ENCODE measurements at regions not wholly inside any gene's neighbourhood (a gene's known extent, or its start where the extent isn't known, plus 50 kb on each side); places are given as distances from the start of the nearest gene placed in this dataset.
A peak's percentile ranks its signal among the peaks of the same experiment; 100 is the strongest.

- H3K4me1 Mint-ChIP-seq (ENCODE audit: low read depth, unreplicated experiment): peaks cover 7% of the 10 kb centered on the region
- H3K4me3 Mint-ChIP-seq (ENCODE audit: unreplicated experiment): no peak overlapping the region
- peaks cover 5% of the 10 kb centered on the region for H3K9me3 Mint-ChIP-seq (ENCODE audit: unreplicated experiment)
- no peak for DNase-seq
- no peaks in the 10 kb centered on the region for H3K36me3 Mint-ChIP-seq (ENCODE audit: unreplicated experiment)
- no peak overlapping the region for H3K27ac Mint-ChIP-seq (ENCODE audit: unreplicated experiment)
- no peak for TF ChIP-seq CTCF (IDR thresholded peaks at IDR 0.05; ENCODE audit: partially characterized antibody, unreplicated experiment)
- H3K27me3 Mint-ChIP-seq (ENCODE audit: unreplicated experiment): peaks cover 2% of the 10 kb centered on the region
These were observed 528.7 kb upstream of the TGFBR2 start for GRCh38 chr3:30077746-30078145.

GRCh38 chr3:30078736-30079135 lies 527.7 kb upstream of the TGFBR2 start:
- no peak for TF ChIP-seq CTCF (IDR thresholded peaks at IDR 0.05; ENCODE audit: partially characterized antibody, unreplicated experiment)
- no peak overlapping the region for H3K4me3 Mint-ChIP-seq (ENCODE audit: unreplicated experiment)
- DNase-seq: no peak
- H3K27ac Mint-ChIP-seq (ENCODE audit: unreplicated experiment): peak overlapping the region; percentile 29
- peaks cover 2% of the 10 kb centered on the region for H3K27me3 Mint-ChIP-seq (ENCODE audit: unreplicated experiment)
- H3K9me3 Mint-ChIP-seq (ENCODE audit: unreplicated experiment): peaks cover 5% of the 10 kb centered on the region
- peaks cover 4% of the 10 kb centered on the region for H3K4me1 Mint-ChIP-seq (ENCODE audit: low read depth, unreplicated experiment)
- H3K36me3 Mint-ChIP-seq (ENCODE audit: unreplicated experiment): no peaks in the 10 kb centered on the region

GRCh38 chr3:30081904-30082303 lies 524.5 kb upstream of the TGFBR2 start:
- Mint-ChIP-seq H3K27ac (ENCODE audit: unreplicated experiment) (no peak overlapping the region), H3K9me3 (ENCODE audit: unreplicated experiment) (peaks cover 3% of the 10 kb centered on the region), H3K36me3 (ENCODE audit: unreplicated experiment) (no peaks in the 10 kb centered on the region), H3K4me1 (ENCODE audit: low read depth, unreplicated experiment) (peaks cover 4% of the 10 kb centered on the region), H3K4me3 (ENCODE audit: unreplicated experiment) (no peak overlapping the region), H3K27me3 (ENCODE audit: unreplicated experiment) (peaks cover 5% of the 10 kb centered on the region)
- no peak for TF ChIP-seq CTCF (IDR thresholded peaks at IDR 0.05; ENCODE audit: partially characterized antibody, unreplicated experiment)
- DNase-seq: no peak

GRCh38 chr3:30082652-30083051 lies 523.7 kb upstream of the TGFBR2 start:
- no peak for DNase-seq
- no peaks in the 10 kb centered on the region for H3K36me3 Mint-ChIP-seq (ENCODE audit: unreplicated experiment)
- peaks cover 3% of the 10 kb centered on the region for H3K9me3 Mint-ChIP-seq (ENCODE audit: unreplicated experiment)
- peaks cover 4% of the 10 kb centered on the region for H3K4me1 Mint-ChIP-seq (ENCODE audit: low read depth, unreplicated experiment)
- no peak overlapping the region for H3K27ac Mint-ChIP-seq (ENCODE audit: unreplicated experiment)
- peaks cover 5% of the 10 kb centered on the region for H3K27me3 Mint-ChIP-seq (ENCODE audit: unreplicated experiment)
- H3K4me3 Mint-ChIP-seq (ENCODE audit: unreplicated experiment): no peak overlapping the region
- TF ChIP-seq CTCF (IDR thresholded peaks at IDR 0.05; ENCODE audit: partially characterized antibody, unreplicated experiment): no peak

GRCh38 chr3:30083315-30083714 lies 523.1 kb upstream of the TGFBR2 start:
- no peak for TF ChIP-seq CTCF (IDR thresholded peaks at IDR 0.05; ENCODE audit: partially characterized antibody, unreplicated experiment)
- no peak overlapping the region for H3K4me3 Mint-ChIP-seq (ENCODE audit: unreplicated experiment)
- peaks cover 3% of the 10 kb centered on the region for H3K9me3 Mint-ChIP-seq (ENCODE audit: unreplicated experiment)
- H3K4me1 Mint-ChIP-seq (ENCODE audit: low read depth, unreplicated experiment): peaks cover 4% of the 10 kb centered on the region
- H3K27me3 Mint-ChIP-seq (ENCODE audit: unreplicated experiment): peaks cover 5% of the 10 kb centered on the region
- no peak for DNase-seq
- no peak overlapping the region for H3K27ac Mint-ChIP-seq (ENCODE audit: unreplicated experiment)
- H3K36me3 Mint-ChIP-seq (ENCODE audit: unreplicated experiment): no peaks in the 10 kb centered on the region
